ENCODE measurements at regions not wholly inside any gene's neighbourhood (a gene's known extent, or its start where the extent isn't known, plus 50 kb on each side); places are given as distances from the start of the nearest gene placed in this dataset.

GRCh38 chr5:109942646-109943045 lies 252.9 kb downstream of the MAN2A1 start:
- no peak overlapping the region for H3K9ac ChIP-seq (ENCODE audit: low read length)
- H2AFZ ChIP-seq (ENCODE audit: low read depth, low read length, poor library complexity, severe bottlenecking): no peak overlapping the region
- no peaks in the 10 kb centered on the region for H3K9me3 ChIP-seq (ENCODE audit: control insufficient read depth in 1 of 2, insufficient read depth in 1 of 2, low read depth in 1 of 2, low read length in 2 of 2)
- intact Hi-C loops (cut with micrococcal nuclease): no loop called here
- no peak overlapping the region for H3K4me3 ChIP-seq (replicated peaks in 1 of 2; ENCODE audit: low read depth in 1 of 2, low read length in 2 of 2)
- H3K27ac ChIP-seq (ENCODE audit: low read depth, low read length): no peak overlapping the region
- H3K27me3 ChIP-seq (ENCODE audit: insufficient read depth, low read length): peaks cover 13% of the 10 kb centered on the region
- BruUV-seq (replicated peaks): no TSS peak
- RAD21 ChIA-PET (ENCODE audit: low non-redundant PET in 1 of 2, low total read pairs in 2 of 2, uncharacterized antibody in 2 of 2, unreplicated experiment in 2 of 2): no interaction called here
- TF ChIP-seq ATF3 (IDR thresholded peaks at IDR 0.05): no peak
- no peak for TF ChIP-seq ZFX (IDR thresholded peaks at IDR 0.05)
- no peak for TF ChIP-seq CBX3 (IDR thresholded peaks at IDR 0.05; ENCODE audit: low read depth)
- no peak for TF ChIP-seq CEBPB (IDR thresholded peaks at IDR 0.05; ENCODE audit: low read depth)
- no peak for TF ChIP-seq REST (IDR thresholded peaks at IDR 0.05; ENCODE audit: low read depth)
- TF ChIP-seq ELF1 (IDR thresholded peaks at IDR 0.05; ENCODE audit: borderline replicate concordance, low read depth): no peak
- TF ChIP-seq SRF (IDR thresholded peaks at IDR 0.05; ENCODE audit: low read depth): no peak
- TF ChIP-seq EGR1 (IDR thresholded peaks at IDR 0.05; ENCODE audit: low read depth): no peak
- TF ChIP-seq EZH2phosphoT487 (IDR thresholded peaks at IDR 0.05; ENCODE audit: borderline replicate concordance): no peak
- TF ChIP-seq YY1 (IDR thresholded peaks at IDR 0.05; ENCODE audit: extremely low read depth, insufficient replicate concordance, low read depth, low read length): no peak
- TF ChIP-seq TCF7L2 (IDR thresholded peaks at IDR 0.05; ENCODE audit: borderline replicate concordance, extremely low read depth, insufficient read depth, insufficient read length): no peak
- TF ChIP-seq MAX (IDR thresholded peaks at IDR 0.05): no peak
- no peak for TF ChIP-seq ZBTB33 (IDR thresholded peaks at IDR 0.05; ENCODE audit: extremely low read depth, insufficient replicate concordance, low read length)
- H3K36me3 ChIP-seq (ENCODE audit: control insufficient read depth in 1 of 2, insufficient read depth in 2 of 2, low read length in 2 of 2): no peaks in the 10 kb centered on the region
- ATAC-seq: no peak
- CTCF ChIA-PET: no interaction called here
- no peaks in the 10 kb centered on the region for H3K9me2 ChIP-seq (ENCODE audit: insufficient read depth)
- H3K4me1 ChIP-seq (ENCODE audit: control insufficient read depth in 1 of 2, insufficient read depth in 2 of 2, low read length in 2 of 2): no peaks in the 10 kb centered on the region; a peak in 1 of 4 replicates
- no peak overlapping the region for H3K4me2 ChIP-seq (ENCODE audit: low read length)
- POLR2A ChIA-PET: no interaction called here
- no peaks in the 10 kb centered on the region for H3K79me2 ChIP-seq (ENCODE audit: insufficient read depth, low read length)
- H4K20me1 ChIP-seq (ENCODE audit: insufficient read depth): no peaks in the 10 kb centered on the region
- DNase-seq (ENCODE audit: low read depth, low spot score): no peak
